Retinal pigment epithelial cell (primary cell): ENCODE measurements at regions not wholly inside any gene's neighbourhood (a gene's known extent, or its start where the extent isn't known, plus 50 kb on each side); places are given as distances from the start of the nearest gene placed in this dataset.

Experiments used
- DNase-seq: peaks from one replicate; pipeline ENCODE4 v3.0.0-alpha.2; 2010; ENCODE audit warnings: low read depth
- H3K4me3 ChIP-seq: 2 replicates; pipeline ENCODE4 v1.5.1; 2011; ENCODE audit warnings: mild to moderate bottlenecking, low read length, control low read depth, moderate library complexity
- TF ChIP-seq, protein P1 (sequence below): conservative IDR thresholded peaks from 2 replicates; pipeline ENCODE4 v1.5.1; 2011; ENCODE audit warnings: low read depth, low read length, control low read depth, inconsistent platforms

DNA sequence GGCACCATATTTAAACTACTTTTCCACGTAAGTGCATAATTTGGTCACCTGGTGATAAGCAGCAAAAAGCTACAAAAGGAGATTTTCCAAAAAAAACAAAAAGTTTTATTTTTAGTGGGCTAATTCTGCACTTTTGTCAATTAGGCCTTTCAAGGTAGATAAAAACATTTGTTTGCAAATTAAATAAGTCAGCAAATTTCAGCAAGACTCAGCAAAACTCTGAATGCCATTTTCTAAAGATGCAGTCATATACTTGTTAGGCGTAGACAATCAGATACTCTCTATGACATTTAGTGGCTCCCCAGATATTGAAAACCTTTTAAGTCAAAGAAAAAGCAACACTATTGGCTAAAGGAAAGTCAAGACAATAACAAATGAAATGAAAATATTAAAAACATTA lies 400.2 kb upstream of the GOLIM4 start:
- H3K4me3 ChIP-seq: no peak overlapping the region
- no peak for DNase-seq
- TF ChIP-seq, protein P1, sequence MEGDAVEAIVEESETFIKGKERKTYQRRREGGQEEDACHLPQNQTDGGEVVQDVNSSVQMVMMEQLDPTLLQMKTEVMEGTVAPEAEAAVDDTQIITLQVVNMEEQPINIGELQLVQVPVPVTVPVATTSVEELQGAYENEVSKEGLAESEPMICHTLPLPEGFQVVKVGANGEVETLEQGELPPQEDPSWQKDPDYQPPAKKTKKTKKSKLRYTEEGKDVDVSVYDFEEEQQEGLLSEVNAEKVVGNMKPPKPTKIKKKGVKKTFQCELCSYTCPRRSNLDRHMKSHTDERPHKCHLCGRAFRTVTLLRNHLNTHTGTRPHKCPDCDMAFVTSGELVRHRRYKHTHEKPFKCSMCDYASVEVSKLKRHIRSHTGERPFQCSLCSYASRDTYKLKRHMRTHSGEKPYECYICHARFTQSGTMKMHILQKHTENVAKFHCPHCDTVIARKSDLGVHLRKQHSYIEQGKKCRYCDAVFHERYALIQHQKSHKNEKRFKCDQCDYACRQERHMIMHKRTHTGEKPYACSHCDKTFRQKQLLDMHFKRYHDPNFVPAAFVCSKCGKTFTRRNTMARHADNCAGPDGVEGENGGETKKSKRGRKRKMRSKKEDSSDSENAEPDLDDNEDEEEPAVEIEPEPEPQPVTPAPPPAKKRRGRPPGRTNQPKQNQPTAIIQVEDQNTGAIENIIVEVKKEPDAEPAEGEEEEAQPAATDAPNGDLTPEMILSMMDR: no peak

DNA sequence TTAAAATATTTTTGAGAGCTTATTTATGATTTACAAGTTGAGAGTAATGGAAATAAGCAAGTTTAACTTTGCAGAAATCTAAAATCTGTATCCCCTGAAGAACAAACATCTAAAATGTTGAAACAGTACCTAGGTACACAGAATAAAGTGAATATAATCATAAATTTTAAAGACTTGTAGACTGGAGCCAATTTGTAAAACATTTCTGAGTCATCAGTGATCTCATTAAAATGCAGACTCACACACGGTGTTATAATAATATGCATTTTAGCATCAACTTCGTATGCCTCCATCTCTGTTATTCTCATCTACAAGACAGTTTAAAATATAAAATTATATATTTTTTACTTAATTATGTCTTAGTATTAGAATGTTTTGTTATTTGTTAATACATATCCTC lies 399.5 kb upstream of the GOLIM4 start:
- TF ChIP-seq, protein P1: no peak
- no peak overlapping the region for H3K4me3 ChIP-seq
- DNase-seq: no peak

DNA sequence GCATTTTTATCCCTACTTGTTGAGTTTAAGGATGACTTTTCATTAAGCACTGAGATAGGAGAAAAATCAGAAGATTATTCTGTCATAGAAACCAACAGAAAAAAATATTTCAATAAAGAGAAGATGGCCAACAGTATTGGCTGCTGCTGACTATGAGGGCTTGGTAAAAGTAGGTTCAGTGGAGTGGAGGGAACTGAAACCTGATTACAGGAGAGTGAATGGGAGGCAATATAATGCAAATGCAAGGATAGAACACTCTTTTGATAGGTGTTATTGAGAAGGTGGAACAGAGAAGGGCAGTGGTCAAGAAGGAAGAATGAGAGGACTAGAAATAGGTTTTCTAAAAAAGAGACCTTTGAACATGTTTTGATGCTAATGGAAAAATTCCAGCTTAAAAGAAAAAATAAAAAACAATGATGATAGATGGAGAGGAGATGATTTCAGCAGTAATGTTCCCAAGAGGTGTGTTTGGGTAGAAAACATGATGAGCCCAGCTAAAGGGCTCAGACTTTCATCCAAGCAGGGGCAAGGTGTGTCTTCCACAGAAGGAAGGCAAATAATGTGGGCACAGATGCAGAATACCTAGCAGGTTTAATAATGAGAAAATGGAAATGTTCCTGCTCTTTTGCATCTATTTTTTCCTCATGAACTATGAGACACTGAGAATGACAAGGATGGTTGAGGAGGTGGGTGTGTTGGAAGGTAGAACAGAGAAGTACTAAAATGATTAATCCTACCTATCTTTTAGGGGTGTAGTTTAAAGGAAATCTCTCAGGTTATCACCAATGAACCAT lies 397.9 kb upstream of the GOLIM4 start:
- no peak overlapping the region for H3K4me3 ChIP-seq
- no peak for DNase-seq
- TF ChIP-seq, protein P1: no peak

DNA sequence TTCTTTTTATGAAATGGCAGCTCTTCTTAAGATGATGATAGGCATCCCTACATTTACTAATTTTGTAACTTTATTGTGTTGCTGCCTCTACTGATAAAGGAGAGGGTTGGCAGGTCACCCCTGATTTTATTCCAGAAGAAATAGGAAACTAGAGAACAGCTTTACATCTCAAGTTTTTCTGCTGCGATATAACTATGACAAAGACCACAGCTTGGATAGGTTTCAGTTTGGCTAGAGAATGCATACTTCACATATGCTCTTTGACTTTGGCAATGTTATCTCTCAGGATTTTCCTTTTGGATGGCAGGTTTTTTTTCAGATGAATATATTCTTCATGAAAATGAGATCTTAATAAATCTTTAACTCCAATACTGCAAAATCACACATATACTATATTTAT lies 395.3 kb upstream of the GOLIM4 start:
- DNase-seq: no peak
- TF ChIP-seq, protein P1: no peak
- no peak overlapping the region for H3K4me3 ChIP-seq

DNA sequence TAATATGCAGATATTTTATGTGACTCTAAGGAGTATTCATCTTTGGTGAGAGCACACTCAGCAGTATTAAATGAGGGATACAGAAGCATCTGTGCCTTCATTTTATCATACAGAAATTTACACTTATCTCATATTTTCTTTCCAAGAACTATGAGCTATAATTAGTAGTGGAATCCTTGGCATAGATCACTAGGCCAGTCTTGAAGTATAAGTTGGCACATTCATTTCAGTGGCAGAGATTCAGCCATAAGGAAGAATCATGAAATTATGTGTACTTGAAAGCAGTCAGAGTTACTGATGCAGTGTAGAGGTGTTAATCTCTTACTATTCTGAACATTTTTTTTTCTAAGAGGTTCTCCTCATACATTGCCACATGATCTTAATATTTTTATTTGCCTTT lies 393.6 kb upstream of the GOLIM4 start:
- DNase-seq: no peak
- no peak overlapping the region for H3K4me3 ChIP-seq
- TF ChIP-seq, protein P1: no peak

DNA sequence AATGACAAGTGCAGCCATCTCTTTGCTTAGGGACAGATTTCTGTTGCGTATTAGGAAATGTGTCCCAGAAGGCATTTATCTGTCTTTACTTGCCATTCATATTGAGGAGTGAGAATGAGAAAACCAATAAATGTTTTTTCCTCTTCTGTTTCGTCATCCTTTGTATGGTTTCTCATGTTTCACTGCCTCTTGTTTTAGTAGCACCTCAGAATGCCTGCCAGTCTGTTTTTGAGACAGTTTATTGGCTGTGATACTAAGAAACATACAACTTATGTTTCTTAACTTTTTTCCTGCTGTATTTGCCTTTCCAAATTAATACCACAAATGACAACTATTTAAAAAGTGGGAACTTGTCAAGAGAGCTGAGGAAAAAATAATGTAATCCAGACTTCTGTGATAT lies 390.2 kb upstream of the GOLIM4 start:
- no peak for DNase-seq
- TF ChIP-seq, protein P1: no peak
- no peak overlapping the region for H3K4me3 ChIP-seq

DNA sequence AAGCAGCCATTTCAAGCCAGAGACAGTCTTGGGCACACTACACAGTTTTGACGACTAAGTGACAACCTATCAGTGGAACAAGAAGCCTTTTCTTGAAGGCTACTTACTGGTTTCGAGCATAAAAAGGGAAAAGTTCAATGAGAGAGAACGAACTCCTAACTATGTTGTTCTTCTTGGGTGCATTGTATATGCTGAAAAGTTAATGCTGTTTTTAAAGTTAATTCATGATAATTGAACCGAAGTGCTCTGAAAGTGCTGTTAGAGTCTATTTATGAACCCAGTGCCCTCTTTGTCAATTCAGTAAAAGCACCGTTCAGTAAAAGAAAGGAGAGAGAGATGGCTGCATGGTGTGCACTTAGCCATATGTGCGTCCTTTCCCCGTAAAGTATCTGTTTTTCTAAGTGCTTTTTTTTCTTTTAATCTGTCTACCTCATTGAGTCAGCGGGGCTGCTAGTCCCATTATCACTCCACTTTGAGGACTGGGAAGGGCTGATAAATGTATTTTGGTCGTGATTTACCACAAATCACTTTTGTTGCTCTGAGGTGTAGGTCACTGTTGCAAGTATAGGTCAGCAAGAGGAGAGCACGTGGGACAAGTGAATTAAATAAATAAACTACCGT lies 380.7 kb upstream of the GOLIM4 start:
- no peak overlapping the region for H3K4me3 ChIP-seq
- TF ChIP-seq, protein P1: no peak
- no peak for DNase-seq
